GM03348 (cell line): ENCODE measurements at regions not wholly inside any gene's neighbourhood (a gene's known extent, or its start where the extent isn't known, plus 50 kb on each side); places are given as distances from the start of the nearest gene placed in this dataset.
"Not testable (repeated sequence)": the region's sequence is repeated elsewhere in the genome, so short reads cannot be mapped to it uniquely, and the experiment has no call there.

Experiments
- DNase-seq: peaks from one replicate; pipeline ENCODE4 v3.0.0; 2012; ENCODE audit warnings: low spot score

DNA sequence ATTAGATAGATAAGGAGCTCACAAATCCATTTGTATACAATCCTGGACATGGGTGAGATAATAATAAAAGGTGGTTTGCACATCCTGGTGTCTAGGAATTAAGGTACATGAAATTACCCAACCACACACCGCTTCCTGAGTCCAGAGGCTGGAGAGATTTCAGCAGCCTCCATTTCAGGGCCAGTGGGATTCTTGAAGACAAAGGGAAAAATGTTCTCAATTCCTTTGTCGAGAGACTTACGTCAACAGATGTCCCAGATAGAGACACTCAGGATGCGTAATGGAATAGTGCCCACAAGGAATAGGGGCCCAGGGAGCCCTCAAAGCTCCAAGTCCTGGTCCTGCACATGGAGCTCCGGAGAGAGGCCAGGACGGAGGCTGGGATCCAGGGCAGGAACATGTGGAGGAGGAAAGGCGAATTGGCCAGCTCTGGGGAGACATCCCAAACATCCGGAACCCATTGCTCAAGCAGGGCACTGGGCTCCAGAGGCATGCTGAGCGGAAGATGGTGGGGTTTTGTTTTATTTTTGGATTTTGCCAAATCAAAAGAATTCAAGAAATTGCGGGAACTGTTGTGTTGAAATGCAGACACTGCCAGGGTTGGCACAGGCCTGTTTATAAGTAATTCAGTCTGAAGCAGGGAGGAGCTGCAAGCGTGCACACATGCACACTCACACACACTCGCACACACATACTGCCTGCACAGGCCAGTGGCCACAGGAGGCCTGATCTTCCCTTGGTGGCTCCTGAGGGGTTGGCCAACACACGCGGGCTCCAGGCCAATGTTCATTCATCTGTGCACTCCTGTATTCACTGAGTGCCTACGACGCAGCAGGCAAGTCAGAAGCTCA, 97.2 kb downstream of the NOG start:
- peak; percentile 74 for DNase-seq

DNA sequence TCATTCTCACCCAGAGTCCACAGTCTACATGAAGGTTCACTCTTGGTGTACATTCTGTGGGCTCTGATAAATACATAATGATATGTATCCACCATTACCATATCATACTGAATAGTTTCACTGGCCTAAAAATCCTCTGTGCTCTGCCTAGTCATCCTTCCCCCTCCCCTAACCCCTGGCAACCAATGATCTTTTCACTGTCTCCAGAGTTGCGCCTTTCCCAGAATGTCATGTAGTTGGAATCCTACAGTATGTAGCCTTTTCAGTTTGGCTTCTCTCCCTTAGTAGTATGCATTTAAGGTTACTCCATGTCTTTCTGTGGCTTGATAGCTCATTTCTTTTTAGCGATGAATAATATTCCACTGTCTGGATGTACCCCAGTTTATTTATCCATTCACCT, 101.3 kb downstream of the NOG start:
- no peak for DNase-seq

- DNase-seq, result no peak
Measured at GRCh38 chr17:56697190-56697589, 103.7 kb downstream of the NOG start.

GRCh38 chr17:56699186-56699894, 105.8 kb downstream of the NOG start:
- peak; percentile 97 for DNase-seq

- DNase-seq, result no peak
Measured at GRCh38 chr17:56700919-56701420, 107.5 kb downstream of the NOG start.

- no peak for DNase-seq
Measured at GRCh38 chr17:56707312-56708219, 114.1 kb downstream of the NOG start.

- peak; percentile 23 for DNase-seq
Measured at GRCh38 chr17:56708220-56708558, 114.7 kb downstream of the NOG start.

GRCh38 chr17:56708670-56709410, 115.3 kb downstream of the NOG start:
- DNase-seq, result no peak

- DNase-seq, result no peak
Measured at GRCh38 chr17:56710986-56711385, 117.5 kb downstream of the NOG start.

GRCh38 chr17:56715613-56716357, 117.9 kb downstream of the C17orf67 start:
- DNase-seq, result peak; percentile 86

- no peak for DNase-seq
Measured at GRCh38 chr17:56717471-56717870, 116.2 kb downstream of the C17orf67 start.

- no peak for DNase-seq
Measured at GRCh38 chr17:56718515-56718914, 115.2 kb downstream of the C17orf67 start.

GRCh38 chr17:56723421-56723820, 110.3 kb downstream of the C17orf67 start:
- DNase-seq, result no peak

DNA sequence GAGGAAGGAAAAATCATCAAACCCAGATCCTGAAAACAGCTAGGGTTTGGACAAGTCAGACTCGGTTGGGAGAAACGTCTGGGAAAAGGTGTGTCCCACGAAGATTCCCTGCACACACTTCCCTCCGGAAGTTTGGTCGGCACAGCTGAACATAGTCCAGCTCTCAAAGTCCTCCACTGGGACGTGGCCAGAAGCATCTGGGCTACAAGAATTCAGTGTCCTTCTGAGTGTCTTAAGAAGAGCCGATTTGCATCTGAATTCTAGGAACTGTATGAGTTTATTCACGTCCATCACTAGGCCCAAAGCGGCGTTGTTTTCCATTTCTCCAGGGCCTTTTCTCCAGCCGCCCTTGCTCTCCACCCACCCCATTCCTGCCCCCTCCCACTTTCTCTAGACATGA, 109.1 kb downstream of the C17orf67 start:
- DNase-seq, result no peak

GRCh38 chr17:56725144-56725543, 108.6 kb downstream of the C17orf67 start:
- no peak for DNase-seq

GRCh38 chr17:56727876-56728617, 105.7 kb downstream of the C17orf67 start:
- no peak for DNase-seq

DNA sequence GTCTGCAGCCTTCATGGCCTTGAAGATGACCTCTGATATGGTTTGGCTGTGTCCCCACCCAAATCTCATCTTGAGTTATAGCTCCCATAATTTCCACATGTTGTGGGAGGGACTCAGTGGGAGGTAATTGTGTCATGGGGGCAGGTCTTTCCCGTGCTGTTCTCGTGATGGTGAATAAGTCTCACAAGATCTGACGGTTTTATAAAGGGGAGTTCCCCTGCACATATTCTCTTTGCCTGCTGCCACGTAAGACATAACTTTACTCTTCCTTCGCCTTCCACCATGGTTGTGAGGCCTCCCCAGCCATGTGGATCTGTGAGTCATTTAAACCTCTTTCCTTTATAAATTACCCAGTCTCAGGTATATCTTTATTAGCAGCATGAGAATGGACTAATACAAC, 102.6 kb downstream of the C17orf67 start:
- DNase-seq, result not testable (repeated sequence)

- no peak for DNase-seq
Measured at GRCh38 chr17:56733833-56734232, 99.9 kb downstream of the C17orf67 start.

- no peak for DNase-seq
Measured at GRCh38 chr17:56735842-56736241, 97.9 kb downstream of the C17orf67 start.
